ENCODE measurements at regions not wholly inside any gene's neighbourhood (a gene's known extent, or its start where the extent isn't known, plus 50 kb on each side); places are given as distances from the start of the nearest gene placed in this dataset.
"Not testable (repeated sequence)": the region's sequence is repeated elsewhere in the genome, so short reads cannot be mapped to it uniquely, and the experiment has no call there.

DNA sequence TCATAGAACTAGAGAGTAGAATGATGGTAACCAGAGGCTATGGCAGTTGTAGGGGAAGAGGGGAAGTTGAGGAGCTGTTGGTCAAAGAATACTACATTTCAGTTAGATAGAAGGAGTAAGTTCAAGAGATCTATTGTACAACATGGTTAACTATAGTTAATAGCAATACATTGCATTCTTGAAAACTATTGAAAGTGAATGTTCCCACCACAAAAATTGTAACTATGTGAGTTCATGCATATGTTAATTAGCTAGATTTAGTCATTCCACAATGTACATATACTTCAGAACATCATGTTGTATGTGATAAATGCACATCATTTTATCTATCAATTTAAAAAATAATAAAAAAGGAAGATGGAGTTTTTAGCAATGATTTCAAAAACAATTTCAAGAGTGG, 125.3 kb upstream of the IL15 start:
- no peak for DNase-seq (ENCODE audit: low read depth in 2 of 3, low spot score in 2 of 3)

GRCh38 chr4:141513866-141514265, 122.5 kb upstream of the IL15 start:
- no peak for DNase-seq (ENCODE audit: low read depth in 2 of 3, low spot score in 2 of 3)

- no peak for DNase-seq (ENCODE audit: low read depth in 2 of 3, low spot score in 2 of 3)
Measured at GRCh38 chr4:141518222-141518621, 118.2 kb upstream of the IL15 start.

GRCh38 chr4:141524116-141524515, 112.3 kb upstream of the IL15 start:
- DNase-seq (ENCODE audit: low read depth in 2 of 3, low spot score in 2 of 3): no peak

- DNase-seq (ENCODE audit: low read depth in 2 of 3, low spot score in 2 of 3): no peak
Measured at GRCh38 chr4:141524841-141525240, 111.5 kb upstream of the IL15 start.

DNA sequence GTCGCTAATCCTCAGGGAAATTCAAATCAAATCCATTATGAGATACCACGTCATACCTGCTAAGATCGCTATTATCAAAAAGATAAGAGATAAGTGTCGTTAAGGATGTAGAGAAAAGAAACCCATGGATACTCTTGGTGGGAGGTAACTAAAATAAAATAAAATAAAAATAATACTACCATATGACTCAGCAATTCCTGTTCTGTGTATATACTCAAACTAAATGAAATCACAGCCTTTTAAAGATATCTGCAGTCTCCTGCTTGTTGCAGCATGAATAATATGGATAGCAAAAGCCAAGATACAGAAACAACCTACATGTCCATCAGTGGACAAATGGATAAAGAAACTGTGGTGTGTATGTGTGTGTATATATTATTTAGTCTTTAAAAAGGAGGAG, 105.8 kb upstream of the IL15 start:
- no peak for DNase-seq (ENCODE audit: low read depth in 2 of 3, low spot score in 2 of 3)

DNA sequence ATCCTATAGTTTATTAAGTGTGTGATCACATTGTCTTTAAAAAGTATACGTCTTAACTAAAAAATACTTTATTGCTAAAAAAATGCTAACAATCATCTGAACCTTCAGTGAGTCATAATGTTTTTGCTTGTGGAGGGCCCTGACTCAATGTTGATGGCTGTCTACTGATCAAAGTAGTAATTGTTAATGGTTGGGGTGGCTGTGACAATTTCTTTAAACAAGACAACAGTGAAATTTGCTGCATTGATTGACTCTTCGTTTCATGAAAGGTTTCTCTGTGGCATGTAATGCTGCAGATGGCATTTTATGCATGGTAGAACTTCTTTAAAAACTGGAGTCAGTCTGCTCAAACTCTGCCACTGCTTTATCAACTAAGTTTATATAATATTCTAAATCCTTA, 101.4 kb upstream of the IL15 start:
- DNase-seq (ENCODE audit: low read depth in 2 of 3, low spot score in 2 of 3): no peak

GRCh38 chr4:141538001-141538400, 98.4 kb upstream of the IL15 start:
- DNase-seq (ENCODE audit: low read depth in 2 of 3, low spot score in 2 of 3): no peak

GRCh38 chr4:141540643-141541042, 95.7 kb upstream of the IL15 start:
- DNase-seq (ENCODE audit: low read depth in 2 of 3, low spot score in 2 of 3): no peak

- no peak for DNase-seq (ENCODE audit: low read depth in 2 of 3, low spot score in 2 of 3)
Measured at GRCh38 chr4:141541851-141542250, 94.5 kb upstream of the IL15 start.

- DNase-seq (ENCODE audit: low read depth in 2 of 3, low spot score in 2 of 3): no peak
Measured at GRCh38 chr4:141543176-141543575, 93.2 kb upstream of the IL15 start.

- DNase-seq (ENCODE audit: low read depth in 2 of 3, low spot score in 2 of 3): no peak
Measured at GRCh38 chr4:141543706-141544105, 92.7 kb upstream of the IL15 start.

DNA sequence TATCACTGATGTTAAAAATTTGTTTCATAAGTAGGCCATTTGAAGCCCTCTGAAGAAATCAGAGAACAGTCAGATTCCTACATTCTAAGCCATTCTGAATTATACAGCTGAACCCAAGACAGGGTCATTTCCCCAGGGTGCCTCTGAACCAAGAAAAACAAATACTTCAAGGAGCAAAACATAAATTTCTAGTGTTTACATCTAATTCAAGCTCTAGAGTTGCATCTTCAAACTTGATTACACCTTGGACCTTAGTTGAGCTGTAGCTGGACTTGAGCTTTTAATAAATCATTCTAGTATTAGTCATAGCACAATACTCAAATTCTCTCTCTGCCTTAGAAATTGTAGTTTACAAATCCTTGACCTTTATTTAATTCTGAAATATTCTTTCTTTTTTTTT, 87.6 kb upstream of the IL15 start:
- DNase-seq (ENCODE audit: low read depth in 2 of 3, low spot score in 2 of 3): no peak

- no peak for DNase-seq (ENCODE audit: low read depth in 2 of 3, low spot score in 2 of 3)
Measured at GRCh38 chr4:141560056-141560455, 76.3 kb upstream of the IL15 start.

DNA sequence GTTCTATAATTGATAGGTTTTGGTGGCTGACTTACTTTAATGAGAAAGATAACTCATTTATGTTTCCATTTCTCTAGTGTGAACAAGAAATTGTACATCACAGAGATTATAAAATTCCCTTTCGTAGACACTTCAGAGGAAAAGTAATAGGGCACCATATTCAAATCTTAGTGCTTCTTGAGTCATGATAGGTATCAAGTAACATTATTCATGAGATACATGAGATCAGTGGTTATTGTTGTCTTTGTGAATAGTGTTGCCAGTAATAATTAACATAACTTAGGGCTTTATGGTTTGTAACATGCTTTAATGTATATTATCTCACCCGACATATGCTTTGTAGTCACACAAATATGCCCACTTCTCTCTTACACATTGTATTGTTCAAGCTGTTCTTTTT, 73.7 kb upstream of the IL15 start:
- DNase-seq (ENCODE audit: low read depth in 2 of 3, low spot score in 2 of 3): no peak

GRCh38 chr4:141563723-141564122, 72.7 kb upstream of the IL15 start:
- DNase-seq (ENCODE audit: low read depth in 2 of 3, low spot score in 2 of 3): no peak

- DNase-seq (ENCODE audit: low read depth in 2 of 3, low spot score in 2 of 3): not testable (repeated sequence)
Measured at GRCh38 chr4:141564961-141565360, 71.4 kb upstream of the IL15 start.

DNA sequence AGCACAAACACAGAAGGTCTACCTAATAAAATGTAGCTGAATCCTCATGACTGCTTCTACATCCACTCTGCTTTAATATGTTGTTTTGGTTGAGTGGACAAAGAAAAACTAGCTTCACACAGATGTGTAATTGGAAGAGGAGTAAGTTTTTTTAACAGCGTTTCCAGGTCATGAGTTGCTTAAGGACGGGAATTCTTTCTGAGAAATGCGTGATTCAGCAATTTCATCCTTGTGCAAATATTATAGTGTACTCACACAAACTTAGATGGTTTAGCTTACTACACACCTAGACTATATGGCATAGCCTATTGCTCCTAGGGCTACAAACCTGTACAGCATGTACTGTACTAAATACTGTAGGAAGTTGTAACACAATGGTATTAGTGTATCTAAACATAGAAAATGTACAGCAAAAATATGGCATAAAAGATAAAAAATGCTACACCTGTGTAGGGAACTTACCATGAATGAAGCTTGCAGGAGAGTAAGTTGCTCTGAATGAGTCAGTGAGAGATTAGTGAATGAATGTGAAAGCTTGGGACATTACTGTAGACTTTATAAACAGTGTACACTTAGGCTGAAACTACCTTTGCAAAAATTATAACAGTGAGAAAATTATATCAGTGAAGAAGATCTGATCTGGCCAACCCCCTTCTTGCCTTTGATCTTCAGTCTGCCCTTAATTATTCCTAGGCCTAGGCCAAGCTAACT, 70.8 kb upstream of the IL15 start:
- DNase-seq (ENCODE audit: low read depth in 2 of 3, low spot score in 2 of 3): no peak

DNA sequence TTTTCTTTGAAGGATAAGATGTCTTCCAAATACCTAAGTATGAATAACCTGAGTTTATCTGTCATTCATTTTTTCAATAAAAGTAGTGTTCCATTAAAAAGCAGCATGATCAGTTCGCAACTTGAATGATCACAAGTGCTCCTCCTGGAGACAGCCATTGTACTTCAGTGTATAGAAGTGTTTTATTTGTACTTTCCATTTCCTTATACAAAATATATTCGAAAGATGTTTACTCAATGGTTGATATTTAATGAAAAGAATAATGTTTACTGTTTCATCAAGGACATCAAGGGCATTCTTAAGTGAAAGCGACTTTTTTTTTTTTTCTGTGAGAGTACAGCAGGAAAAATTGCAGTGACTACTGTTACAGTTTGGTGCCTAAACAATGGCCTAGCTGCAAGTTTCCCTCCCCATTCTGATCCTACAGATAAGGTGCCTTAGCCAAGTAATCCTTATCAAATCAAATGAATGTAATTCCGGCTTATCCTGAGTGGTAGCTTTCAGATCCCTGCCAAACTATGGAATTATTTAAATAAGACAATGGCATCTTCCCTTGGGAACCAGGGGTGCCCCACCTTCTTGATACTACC, 69.0 kb upstream of the IL15 start:
- DNase-seq (ENCODE audit: low read depth in 2 of 3, low spot score in 2 of 3): no peak

DNA sequence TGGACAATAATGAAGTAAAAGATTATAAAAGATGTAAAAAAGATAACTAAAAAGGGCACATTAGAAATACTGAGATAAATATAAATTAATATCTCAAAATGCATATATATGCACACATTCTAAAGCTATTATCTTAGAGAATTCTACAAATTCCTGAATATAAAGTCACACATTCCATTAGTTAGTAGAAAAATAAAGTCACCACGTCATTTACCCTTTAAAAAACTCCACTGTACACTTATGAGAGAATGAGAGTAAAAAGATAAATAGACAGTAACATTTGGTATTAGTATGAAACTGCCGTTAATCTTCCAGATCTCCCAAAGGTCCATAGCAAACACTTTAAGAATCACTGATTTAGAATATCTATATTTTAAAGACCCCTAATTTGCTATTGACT, 67.2 kb upstream of the IL15 start:
- no peak for DNase-seq (ENCODE audit: low read depth in 2 of 3, low spot score in 2 of 3)

DNA sequence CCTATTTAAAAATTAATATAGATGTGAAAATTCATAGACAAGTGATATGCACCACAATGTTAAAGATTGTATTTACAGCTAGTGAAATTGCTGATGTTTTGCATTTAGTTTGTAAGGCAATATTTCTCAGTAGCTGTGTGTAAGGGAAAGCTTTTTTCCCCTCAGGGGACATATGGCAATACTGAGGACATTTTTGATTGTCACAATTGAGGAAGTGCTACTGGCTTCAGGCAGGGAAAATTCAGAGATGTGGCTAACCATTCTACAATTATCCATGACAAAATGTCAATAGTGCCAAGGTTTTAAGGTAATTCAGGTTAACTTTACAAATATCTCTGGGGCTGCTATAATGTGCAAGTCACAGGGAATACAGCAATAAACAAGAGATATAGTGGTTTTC, 66.1 kb upstream of the IL15 start:
- no peak for DNase-seq (ENCODE audit: low read depth in 2 of 3, low spot score in 2 of 3)

GRCh38 chr4:141571362-141571761, 65.0 kb upstream of the IL15 start:
- no peak for DNase-seq (ENCODE audit: low read depth in 2 of 3, low spot score in 2 of 3)

DNA sequence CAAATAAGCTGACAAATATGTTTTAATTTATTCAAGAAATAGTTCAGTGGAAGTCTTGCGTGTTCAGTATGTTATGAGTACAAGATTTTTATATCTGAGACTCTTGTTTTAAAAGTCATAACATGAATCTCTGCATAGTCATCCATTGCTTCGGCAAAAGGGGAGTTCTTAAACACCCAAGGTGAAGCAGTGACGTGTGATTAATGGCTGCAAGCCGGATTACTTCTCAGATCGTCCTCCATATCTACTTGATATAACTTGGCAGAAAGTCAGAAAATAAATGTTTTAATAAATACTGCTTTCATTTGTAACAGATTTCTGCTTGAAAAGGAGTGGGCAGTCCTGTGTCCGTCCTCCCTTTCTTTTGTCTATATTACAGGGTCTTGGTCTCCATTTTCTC, 64.6 kb upstream of the IL15 start:
- DNase-seq (ENCODE audit: low read depth in 2 of 3, low spot score in 2 of 3): no peak

All from hematopoietic multipotent progenitor cell (in vitro differentiated cells).